Trophoblast cell (in vitro differentiated cells and primary cell): ENCODE measurements at regions not wholly inside any gene's neighbourhood (a gene's known extent, or its start where the extent isn't known, plus 50 kb on each side); places are given as distances from the start of the nearest gene placed in this dataset.

Experiments
- DNase-seq, 2 donors: peaks; one replicate each; pipeline ENCODE4 v3.0.0-alpha.2; 2016
- H2AFZ ChIP-seq: 2 replicates; pipeline ENCODE4 v1.6.1; 2013; ENCODE audit warnings: low read length, moderate library complexity, mild to moderate bottlenecking; ENCODE audit not compliant: insufficient read depth, poor library complexity
- H2AK5ac ChIP-seq: 2 replicates; pipeline ENCODE4 v1.6.1; 2013; ENCODE audit warnings: mild to moderate bottlenecking, low read length
- H2BK120ac ChIP-seq: 2 replicates; pipeline ENCODE4 v1.6.1; 2013; ENCODE audit warnings: low read length, mild to moderate bottlenecking, moderate library complexity; ENCODE audit not compliant: insufficient read depth, poor library complexity
- H2BK12ac ChIP-seq: 2 replicates; pipeline ENCODE4 v1.6.1; 2013; ENCODE audit warnings: mild to moderate bottlenecking, low read length, moderate library complexity
- H2BK5ac ChIP-seq: 2 replicates; pipeline ENCODE4 v1.6.1; 2013; ENCODE audit warnings: low read length, low read depth, moderate library complexity, mild to moderate bottlenecking; ENCODE audit not compliant: poor library complexity
- H3K14ac ChIP-seq: 2 replicates; pipeline ENCODE4 v1.6.1; 2013; ENCODE audit warnings: mild to moderate bottlenecking, low read length
- H3K18ac ChIP-seq: 2 replicates; pipeline ENCODE4 v1.6.1; 2013; ENCODE audit warnings: mild to moderate bottlenecking, low read length
- H3K23ac ChIP-seq: 2 replicates; pipeline ENCODE4 v1.6.1; 2013; ENCODE audit warnings: low read length
- H3K27ac ChIP-seq: 2 replicates; pipeline ENCODE4 v1.5.1; 2013; ENCODE audit warnings: low read depth, mild to moderate bottlenecking, inconsistent platforms, low read length, moderate library complexity
- H3K27me3 ChIP-seq: 2 replicates; pipeline ENCODE4 v1.6.1; 2013; ENCODE audit warnings: inconsistent platforms, mild to moderate bottlenecking, low read length, moderate library complexity; ENCODE audit not compliant: insufficient read depth
- H3K36me3 ChIP-seq, 2 experiments: 1 replicate in 1 of 2; 2 replicates in 1 of 2; pipeline ENCODE4 v1.6.1; 2013; ENCODE audit warnings: low read length in 2 of 2, mild to moderate bottlenecking in 2 of 2, moderate library complexity in 1 of 2; ENCODE audit not compliant: insufficient read depth in 2 of 2, control insufficient read depth in 1 of 2
- H3K4ac ChIP-seq: 2 replicates; pipeline ENCODE4 v1.6.1; 2013; ENCODE audit warnings: low read depth, mild to moderate bottlenecking, low read length, moderate library complexity
- H3K4me1 ChIP-seq, 2 experiments: 1 replicate in 1 of 2; 2 replicates in 1 of 2; pipeline ENCODE4 v1.6.1; 2013; ENCODE audit warnings: low read length in 2 of 2, mild to moderate bottlenecking in 2 of 2, moderate library complexity in 1 of 2; ENCODE audit not compliant: insufficient read depth in 2 of 2, control insufficient read depth in 1 of 2
- H3K4me2 ChIP-seq: 2 replicates; pipeline ENCODE4 v1.6.1; 2013; ENCODE audit warnings: inconsistent platforms, mild to moderate bottlenecking, low read length, moderate library complexity
- H3K4me3 ChIP-seq: 2 replicates; pipeline ENCODE4 v1.5.1; 2013; ENCODE audit warnings: mild to moderate bottlenecking, low read depth, low read length, inconsistent platforms
- H3K79me1 ChIP-seq: one replicate; pipeline ENCODE4 v1.6.1; 2013; ENCODE audit warnings: low read length
- H3K79me2 ChIP-seq: 2 replicates; pipeline ENCODE4 v1.6.1; 2013; ENCODE audit warnings: low read length, mild to moderate bottlenecking; ENCODE audit not compliant: control insufficient read depth, insufficient read depth, poor library complexity
- H3K9ac ChIP-seq: 2 replicates; pipeline ENCODE4 v1.6.1; 2013; ENCODE audit warnings: mild to moderate bottlenecking, low read length
- H3K9me3 ChIP-seq: 2 replicates; pipeline ENCODE4 v1.6.1; 2013; ENCODE audit warnings: low read depth, mild to moderate bottlenecking, control low read depth, inconsistent platforms, low read length; ENCODE audit not compliant: insufficient read depth
- H4K12ac ChIP-seq: 2 replicates; pipeline ENCODE4 v1.6.1; 2013; ENCODE audit warnings: low read depth, mild to moderate bottlenecking, low read length, moderate library complexity
- H4K8ac ChIP-seq: 2 replicates; pipeline ENCODE4 v1.6.1; 2013; ENCODE audit warnings: low read depth, mild to moderate bottlenecking, low read length, moderate library complexity
- H4K91ac ChIP-seq: one replicate; pipeline ENCODE4 v1.6.1; 2013; ENCODE audit warnings: low read depth, mild to moderate bottlenecking, low read length, moderate library complexity
- WGBS: extraction: QIAGEN DNeasy Blood & Tissue Kit; methylation state at CpG from one replicate; pipeline ENCODE4 v1.1.7; 2013; ENCODE audit warnings: missing lambda C conversion rate; ENCODE audit not compliant: insufficient read length, insufficient coverage; ENCODE audit errors: extremely low coverage; 5-methylcytosine and 5-hydroxymethylcytosine counted together

DNA sequence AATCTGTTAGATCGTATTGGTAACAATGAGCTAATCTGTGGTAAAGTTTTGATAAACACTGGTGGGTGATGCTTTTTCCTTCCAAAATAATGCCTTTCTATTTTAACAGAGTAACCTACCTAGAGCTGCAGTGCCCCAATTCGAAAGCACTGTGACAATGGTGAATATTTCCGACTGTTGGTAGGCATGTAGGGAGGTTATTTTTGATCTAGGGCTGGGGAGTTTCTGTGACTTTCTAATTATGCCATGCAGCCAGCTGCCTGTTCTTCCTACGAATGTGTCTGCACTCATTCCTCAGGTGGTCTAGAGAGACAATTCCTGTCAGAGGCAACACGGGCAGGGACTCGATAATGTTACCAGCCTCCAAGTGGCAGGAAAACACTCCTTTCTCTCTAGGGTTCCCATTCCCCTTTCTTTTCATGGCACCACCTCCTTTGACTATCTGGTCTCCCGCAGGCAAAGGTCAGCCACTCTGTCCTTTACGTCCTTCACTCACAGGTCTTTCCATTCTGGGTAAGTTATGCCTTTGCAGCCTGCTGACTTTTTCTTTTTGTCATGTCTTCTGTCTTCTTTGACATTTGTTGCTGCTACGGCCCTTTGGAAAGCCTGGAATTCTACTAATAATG lies 167.2 kb upstream of the MGAT5 start:
- no peak overlapping the region for H3K9ac ChIP-seq
- no peak overlapping the region for H3K27ac ChIP-seq
- no peaks in the 10 kb centered on the region for H3K9me3 ChIP-seq
- H2AFZ ChIP-seq: no peak overlapping the region
- H4K91ac ChIP-seq: no peak overlapping the region
- DNase-seq: no peak
- no peak overlapping the region for H3K4me3 ChIP-seq
- no peak overlapping the region for H3K4ac ChIP-seq
- H3K27me3 ChIP-seq: no peaks in the 10 kb centered on the region
- no peaks in the 10 kb centered on the region for H3K79me1 ChIP-seq
- no peaks in the 10 kb centered on the region for H3K36me3 ChIP-seq
- no peak overlapping the region for H2BK120ac ChIP-seq
- H2BK12ac ChIP-seq: no peak overlapping the region
- no peak overlapping the region for H3K23ac ChIP-seq
- peaks cover 0 to 9% of the 10 kb centered on the region in 2 experiments for H3K4me1 ChIP-seq
- H4K8ac ChIP-seq: no peak overlapping the region
- H3K4me2 ChIP-seq: no peak overlapping the region
- whole genome bisulfite sequencing: no CpG with 5 or more reads among the region's 9 CpGs
- no peak overlapping the region for H4K12ac ChIP-seq
- H2BK5ac ChIP-seq: no peak overlapping the region
- H3K79me2 ChIP-seq: no peaks in the 10 kb centered on the region
- H3K14ac ChIP-seq: no peak overlapping the region
- H3K18ac ChIP-seq: no peak overlapping the region
- H2AK5ac ChIP-seq: no peak overlapping the region

DNA sequence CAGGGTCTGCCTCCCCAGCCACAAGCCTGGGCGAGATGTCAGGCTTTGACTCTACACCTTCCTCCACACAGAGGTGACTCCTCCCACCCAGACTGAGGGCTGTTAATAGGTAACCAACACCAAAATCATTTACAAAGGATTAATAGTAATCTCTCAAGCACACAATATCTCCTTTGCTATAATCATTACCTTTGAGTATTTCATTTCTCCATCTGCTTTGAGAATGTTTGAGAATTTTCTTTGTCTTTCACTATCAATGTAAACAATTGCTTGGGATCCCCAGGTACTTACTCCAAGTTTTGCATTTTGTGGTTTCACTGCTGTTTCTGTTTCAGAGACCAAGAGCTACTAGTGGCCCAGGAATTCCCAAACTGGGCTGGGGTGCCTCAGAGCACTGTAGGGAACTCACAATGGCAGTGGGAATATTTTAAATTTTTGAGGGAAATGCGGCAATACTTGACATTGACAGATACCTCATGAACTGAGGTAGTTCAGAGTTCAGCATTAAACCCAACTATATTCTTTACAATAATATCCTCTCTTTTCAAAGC lies 166.4 kb upstream of the MGAT5 start:
- Histone ChIP-seq H3K79me2 (no peaks in the 10 kb centered on the region), H4K12ac (no peak overlapping the region), H2BK5ac (no peak overlapping the region), H2BK120ac (no peak overlapping the region), H3K4me1 (peaks cover 0 to 9% of the 10 kb centered on the region in 2 experiments), H4K8ac (no peak overlapping the region), H3K4me3 (no peak overlapping the region), H3K4ac (no peak overlapping the region), H2AFZ (no peak overlapping the region), H3K4me2 (no peak overlapping the region), H2AK5ac (no peak overlapping the region), H3K79me1 (no peaks in the 10 kb centered on the region), H3K14ac (no peak overlapping the region), H2BK12ac (no peak overlapping the region), H4K91ac (no peak overlapping the region), H3K27me3 (no peaks in the 10 kb centered on the region), H3K18ac (no peak overlapping the region), H3K27ac (no peak overlapping the region), H3K23ac (no peak overlapping the region), H3K36me3 (no peaks in the 10 kb centered on the region), H3K9ac (no peak overlapping the region), H3K9me3 (no peaks in the 10 kb centered on the region)
- no peak for DNase-seq
- WGBS: no CpG with 5 or more reads among the region's 2 CpGs

DNA sequence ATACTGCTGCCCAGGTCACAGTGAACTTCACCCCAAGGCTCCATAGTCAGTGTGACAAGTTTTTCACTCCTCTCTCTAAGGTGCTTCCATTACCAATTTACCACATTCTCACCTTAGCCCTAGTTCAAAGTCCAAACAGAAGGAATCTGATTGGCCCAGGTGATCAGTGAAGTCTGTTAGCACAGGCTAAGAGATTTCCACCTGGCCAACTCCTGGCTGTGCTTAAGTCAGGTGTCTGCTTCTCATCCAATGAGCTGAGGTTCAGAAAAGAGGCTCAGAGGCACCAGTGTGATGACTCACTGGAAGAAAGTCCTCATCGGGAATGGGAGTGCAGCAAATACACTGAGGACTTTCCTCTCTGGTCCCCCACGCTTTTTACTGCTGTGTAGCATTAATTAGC lies 164.4 kb upstream of the MGAT5 start:
- Histone ChIP-seq H3K36me3 (no peaks in the 10 kb centered on the region), H2AK5ac (no peak overlapping the region), H3K4ac (no peak overlapping the region), H4K12ac (no peak overlapping the region), H3K9me3 (no peaks in the 10 kb centered on the region), H2BK5ac (no peak overlapping the region), H4K91ac (no peak overlapping the region), H3K4me3 (no peak overlapping the region), H3K9ac (no peak overlapping the region), H3K14ac (no peak overlapping the region), H2BK120ac (no peak overlapping the region), H3K27me3 (no peaks in the 10 kb centered on the region), H2AFZ (no peak overlapping the region), H3K23ac (no peak overlapping the region), H2BK12ac (no peak overlapping the region), H4K8ac (no peak overlapping the region), H3K4me1 (peaks cover 0 to 3% of the 10 kb centered on the region in 2 experiments), H3K4me2 (no peak overlapping the region), H3K79me1 (no peaks in the 10 kb centered on the region), H3K79me2 (no peaks in the 10 kb centered on the region), H3K18ac (no peak overlapping the region), H3K27ac (no peak overlapping the region)
- WGBS: no CpG with 5 or more reads among the region's 2 CpGs
- DNase-seq: no peak

DNA sequence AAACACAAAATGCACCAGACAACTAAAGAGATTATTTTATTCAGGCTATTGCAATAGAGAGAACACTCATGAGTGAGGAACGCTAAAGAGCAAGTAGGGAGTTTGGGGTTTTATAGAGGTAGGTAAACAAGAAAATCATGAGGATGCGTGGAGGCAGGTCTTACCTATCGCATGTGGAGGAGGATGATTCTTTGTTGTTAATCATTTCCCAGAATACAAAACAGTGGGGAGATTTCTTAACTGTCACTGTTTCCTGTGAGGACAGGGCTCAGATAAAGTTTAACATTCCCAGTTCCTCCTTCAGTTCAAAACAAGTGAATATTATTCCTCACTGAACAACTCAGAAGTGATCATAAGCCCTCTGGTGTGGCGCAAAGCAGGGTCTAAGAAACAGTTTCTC lies 156.1 kb upstream of the MGAT5 start:
- no peak overlapping the region for H3K18ac ChIP-seq
- H3K14ac ChIP-seq: no peak overlapping the region
- H3K4me3 ChIP-seq: no peak overlapping the region
- H3K79me2 ChIP-seq: no peaks in the 10 kb centered on the region
- H4K12ac ChIP-seq: no peak overlapping the region
- H3K36me3 ChIP-seq: no peaks in the 10 kb centered on the region
- H2BK5ac ChIP-seq: no peak overlapping the region
- no peaks in the 10 kb centered on the region for H3K4me1 ChIP-seq
- H4K91ac ChIP-seq: no peak overlapping the region
- H3K23ac ChIP-seq: no peak overlapping the region
- no peaks in the 10 kb centered on the region for H3K27me3 ChIP-seq
- no peak overlapping the region for H2AFZ ChIP-seq
- no peak overlapping the region for H3K27ac ChIP-seq
- H2BK120ac ChIP-seq: no peak overlapping the region
- no peak overlapping the region for H4K8ac ChIP-seq
- H3K9ac ChIP-seq: no peak overlapping the region
- H3K79me1 ChIP-seq: no peaks in the 10 kb centered on the region
- no peak overlapping the region for H2AK5ac ChIP-seq
- DNase-seq: no peak
- 100% methylated on average over 2 of the region's 4 CpGs for WGBS
- H3K4me2 ChIP-seq: no peak overlapping the region
- no peak overlapping the region for H2BK12ac ChIP-seq
- no peak overlapping the region for H3K4ac ChIP-seq
- H3K9me3 ChIP-seq: peaks cover 2% of the 10 kb centered on the region
